DMS53 treated with DMSO at 0.1 percent for 48 hours (cell line): ENCODE measurements at regions not wholly inside any gene's neighbourhood (a gene's known extent, or its start where the extent isn't known, plus 50 kb on each side); places are given as distances from the start of the nearest gene placed in this dataset.
A peak's percentile ranks its signal among the peaks of the same experiment; 100 is the strongest.

Experiments used
- DNase-seq: peaks from one replicate; lab custom pipeline; 2025; ENCODE audit not compliant: unreplicated experiment; lab: John Stamatoyannopoulos, UW

DNA sequence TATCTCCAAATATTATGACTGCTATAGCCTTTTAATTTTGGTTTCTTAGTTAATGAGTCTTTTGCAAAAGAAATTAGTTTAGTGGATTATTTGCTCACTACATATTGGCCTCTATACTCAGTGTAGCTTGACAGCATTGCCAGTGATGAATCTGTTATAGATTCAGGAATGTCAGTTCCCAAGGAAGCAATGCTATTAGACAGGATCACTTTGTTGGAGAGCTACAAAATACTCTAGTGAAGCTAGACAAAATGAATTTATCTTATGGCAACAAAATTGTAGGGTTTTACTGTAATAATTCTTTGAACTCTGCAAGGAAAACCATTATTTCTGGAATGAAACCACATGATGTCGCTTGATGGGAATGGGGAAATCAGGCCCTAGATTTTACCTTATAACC lies 543.3 kb downstream of the SQOR start:
- DNase-seq: no peak

DNA sequence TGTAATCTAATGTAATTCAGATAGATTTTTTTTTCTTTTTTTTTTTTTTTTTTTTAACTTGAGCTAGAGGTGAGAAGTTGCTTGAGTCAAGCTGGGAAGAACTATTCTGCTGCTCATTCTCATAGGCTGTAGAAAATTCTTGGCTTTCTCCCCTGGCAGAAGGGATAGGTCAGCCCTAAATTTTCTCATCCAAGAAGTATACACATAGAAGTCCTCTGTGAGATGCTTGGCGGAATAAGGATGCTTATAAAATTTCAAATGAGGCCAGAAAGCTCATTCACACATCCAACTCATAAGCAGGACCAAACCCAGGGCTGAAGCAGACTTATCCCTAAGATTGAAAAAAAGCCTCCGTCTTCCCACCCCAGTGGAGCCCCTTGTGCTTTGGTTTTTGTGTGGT lies 572.5 kb downstream of the SQOR start:
- DNase-seq: no peak

DNA sequence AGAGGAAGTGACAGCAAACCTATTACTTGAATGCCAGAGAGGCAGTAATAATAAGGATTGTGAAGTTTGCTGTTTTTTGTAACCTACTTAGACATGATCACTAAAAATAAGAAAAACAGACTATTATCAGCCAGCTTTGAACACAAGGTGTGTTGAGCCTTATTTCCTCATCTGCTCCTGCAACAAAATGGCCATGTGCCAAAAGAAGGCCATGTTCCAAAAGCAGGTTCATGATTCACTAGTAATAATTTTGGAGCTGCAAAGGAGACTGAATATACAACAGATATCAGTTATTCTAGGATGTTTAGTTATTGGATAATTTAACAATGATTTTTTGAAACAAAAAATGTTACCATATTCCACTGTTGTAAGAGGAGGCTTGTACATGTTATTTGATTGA lies 578.7 kb downstream of the SQOR start:
- DNase-seq: no peak

DNA sequence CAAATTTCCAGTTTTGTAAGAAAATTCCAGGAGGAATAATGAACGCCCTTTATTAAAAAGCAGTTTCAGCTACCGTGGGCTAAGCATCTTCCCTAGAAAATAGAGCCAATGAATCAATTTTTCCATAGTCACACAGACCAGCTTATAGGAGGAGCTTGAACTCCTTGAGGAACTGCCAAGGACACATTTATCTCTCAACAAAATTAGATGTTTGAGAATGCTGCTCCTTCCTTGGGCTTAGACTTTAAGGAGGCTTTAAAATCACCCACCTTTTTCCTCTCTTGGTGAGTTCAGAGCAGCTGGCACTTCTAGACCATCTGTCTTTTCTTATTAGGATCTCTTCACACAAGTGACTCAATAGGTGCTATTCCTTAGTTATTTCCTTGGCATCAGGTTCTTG lies 588.0 kb downstream of the SQOR start:
- no peak for DNase-seq

DNA sequence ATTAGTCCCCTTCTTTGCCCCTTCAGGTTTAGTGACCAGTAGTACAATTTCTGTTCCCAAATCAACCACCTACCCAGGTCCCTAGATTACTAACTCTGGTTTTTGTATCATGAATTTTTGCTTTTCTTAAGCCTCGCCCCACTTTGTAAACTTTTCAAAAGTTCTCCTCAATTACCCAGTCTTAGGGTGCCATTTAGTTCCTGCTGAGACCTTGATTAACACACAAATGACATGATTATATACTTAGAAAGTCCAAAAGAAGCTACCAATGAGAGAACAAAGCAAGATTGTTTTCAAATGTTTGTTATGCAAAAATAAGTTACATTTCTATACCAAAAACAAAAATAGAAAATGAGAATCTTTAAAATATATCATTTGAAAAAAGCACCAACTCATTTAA lies 594.4 kb downstream of the SQOR start:
- DNase-seq: no peak

DNA sequence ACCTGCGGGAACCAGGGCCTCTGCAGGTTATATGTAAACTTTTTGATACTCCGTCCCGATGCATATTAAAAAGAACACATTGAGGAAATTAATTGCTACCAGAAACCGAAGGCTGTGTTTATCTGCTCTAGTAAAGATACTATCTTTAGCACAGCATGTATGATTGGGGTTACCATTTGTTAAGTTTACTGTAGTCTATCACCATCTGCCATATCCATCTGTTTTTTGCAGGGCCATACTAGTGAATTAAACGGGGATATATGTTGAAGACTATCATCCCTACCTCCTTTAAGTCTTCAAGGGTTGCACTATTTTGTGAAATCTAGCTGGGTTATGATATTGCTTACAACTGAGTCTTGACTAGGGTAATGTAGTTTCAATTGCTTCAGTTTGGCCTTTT lies 597.0 kb downstream of the SQOR start:
- DNase-seq: no peak

DNA sequence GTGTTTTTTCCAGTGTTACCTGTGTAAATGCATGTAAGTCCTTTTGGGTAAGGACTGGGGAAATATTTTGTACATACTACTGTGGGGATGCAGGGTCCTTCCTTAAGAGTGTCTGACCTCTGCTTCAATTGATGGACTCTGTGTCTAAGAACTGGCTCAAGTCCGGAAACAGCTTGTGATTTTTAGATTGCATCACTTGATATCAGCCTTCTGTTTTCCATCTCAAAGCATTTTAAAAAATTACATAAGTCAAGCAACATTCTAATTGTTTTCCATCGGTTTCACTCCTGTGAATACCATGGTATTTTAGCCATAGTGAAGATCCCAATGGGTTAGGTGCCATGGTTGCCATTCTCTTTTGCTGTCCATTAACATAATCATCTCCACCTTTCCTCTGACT lies 597.6 kb downstream of the SQOR start:
- DNase-seq: no peak

DNA sequence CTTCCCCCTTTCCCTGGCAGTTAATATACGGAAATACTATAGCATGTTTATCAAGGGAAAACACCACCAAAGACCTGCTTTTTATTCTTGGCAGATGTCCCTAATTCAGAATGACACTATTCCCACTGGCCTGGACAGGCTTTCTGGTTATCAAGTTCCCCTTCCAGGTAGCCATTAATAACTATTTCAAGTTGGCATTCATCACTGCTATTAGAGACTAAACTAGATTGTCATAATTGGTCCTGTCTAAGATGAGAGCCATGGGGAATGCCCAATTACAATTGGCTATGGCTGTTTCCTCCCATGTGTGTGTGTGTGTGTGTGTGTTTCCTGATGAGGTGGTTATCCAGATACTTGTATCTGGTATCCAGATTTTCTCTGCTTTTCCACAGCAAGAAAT lies 608.1 kb downstream of the SQOR start:
- no peak for DNase-seq

DNA sequence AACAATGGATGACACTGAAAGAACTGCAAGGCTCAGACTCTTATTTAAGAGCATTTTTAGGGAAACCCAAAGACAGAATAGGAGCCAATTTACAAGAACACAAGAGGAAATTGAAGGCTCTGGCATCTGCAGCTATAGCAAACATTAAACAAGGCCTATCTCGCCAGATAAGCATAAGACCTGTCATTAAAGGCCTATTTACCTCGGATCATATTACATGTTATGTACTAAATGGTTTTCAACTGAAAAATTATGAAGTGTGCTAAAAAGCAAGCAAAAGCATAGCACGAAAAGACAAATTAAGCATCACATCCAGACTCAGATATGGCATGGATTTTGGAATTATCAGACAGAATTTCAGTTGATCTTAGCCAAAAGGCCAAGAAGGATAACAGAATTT lies 617.1 kb downstream of the SQOR start:
- peak; percentile 27 for DNase-seq

DNA sequence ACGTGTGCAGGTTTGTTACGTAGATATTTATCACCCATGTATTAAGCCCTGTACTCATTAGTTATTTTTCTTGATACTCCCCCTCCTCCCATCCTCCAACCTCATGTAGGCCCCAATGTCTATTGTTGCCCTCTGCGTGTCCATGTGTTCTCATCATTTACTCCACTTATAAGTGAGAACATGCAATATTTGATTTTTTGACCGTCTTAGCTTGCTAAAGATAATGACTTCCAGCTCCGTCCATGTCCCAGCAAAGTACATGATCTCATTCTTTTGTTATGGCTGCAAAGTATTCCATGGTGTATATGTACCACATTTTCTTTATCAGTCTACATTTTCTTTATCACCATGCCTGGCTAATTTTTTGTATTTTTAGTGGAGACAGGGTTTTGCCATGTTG lies 623.2 kb downstream of the SQOR start:
- DNase-seq: no peak

DNA sequence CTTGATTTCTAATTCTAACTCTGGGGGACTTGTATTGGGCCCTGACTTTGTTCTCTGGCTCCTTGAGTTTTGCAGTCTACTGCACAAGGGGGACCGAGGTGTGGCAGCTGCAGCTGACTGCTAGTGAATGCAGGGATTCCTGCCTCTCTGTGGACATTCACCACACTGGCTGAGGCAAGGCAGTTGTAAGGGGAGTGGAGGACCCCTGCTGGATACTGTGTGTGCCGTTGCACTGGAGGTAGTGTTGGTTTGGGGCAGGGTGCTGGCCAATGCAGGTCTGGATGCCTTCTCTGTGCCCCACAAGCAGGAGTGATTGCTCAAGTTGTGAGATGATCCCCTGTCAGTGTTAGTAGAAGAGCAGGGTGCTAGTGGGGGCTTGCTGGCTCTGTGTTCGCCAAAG lies 626.1 kb downstream of the SQOR start:
- no peak for DNase-seq

DNA sequence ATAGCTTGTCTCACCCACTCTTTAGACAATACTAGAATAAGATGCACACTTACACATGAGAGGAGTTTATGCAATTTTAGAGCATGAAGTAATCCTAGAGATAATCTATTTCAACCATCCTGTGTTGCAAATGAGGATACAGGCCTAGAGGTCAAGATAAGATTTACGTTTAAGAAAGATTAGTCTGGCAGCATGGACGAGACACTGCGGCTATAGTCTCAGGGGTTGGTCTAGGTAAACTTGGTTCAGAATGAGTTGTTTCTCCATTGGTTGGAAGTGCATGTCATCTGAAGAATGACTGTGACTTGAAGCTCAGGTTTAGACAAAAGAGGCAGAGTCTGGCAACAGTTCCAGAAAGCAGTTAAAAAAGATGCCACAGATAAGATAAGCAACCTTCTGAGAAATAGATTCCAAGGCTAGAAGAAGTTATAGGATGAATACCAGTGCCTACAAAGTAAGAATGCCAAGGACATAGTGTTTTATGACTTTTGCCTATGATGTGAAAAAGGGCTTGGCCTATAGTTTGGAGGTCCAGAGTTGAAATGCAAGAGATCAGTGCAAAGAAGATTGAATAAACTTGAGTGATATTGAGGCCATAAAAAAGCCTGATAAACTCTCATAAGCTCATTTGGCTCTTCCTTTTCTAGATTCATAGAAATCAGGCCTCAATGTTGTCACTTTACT lies 631.0 kb downstream of the SQOR start:
- DNase-seq: no peak

DNA sequence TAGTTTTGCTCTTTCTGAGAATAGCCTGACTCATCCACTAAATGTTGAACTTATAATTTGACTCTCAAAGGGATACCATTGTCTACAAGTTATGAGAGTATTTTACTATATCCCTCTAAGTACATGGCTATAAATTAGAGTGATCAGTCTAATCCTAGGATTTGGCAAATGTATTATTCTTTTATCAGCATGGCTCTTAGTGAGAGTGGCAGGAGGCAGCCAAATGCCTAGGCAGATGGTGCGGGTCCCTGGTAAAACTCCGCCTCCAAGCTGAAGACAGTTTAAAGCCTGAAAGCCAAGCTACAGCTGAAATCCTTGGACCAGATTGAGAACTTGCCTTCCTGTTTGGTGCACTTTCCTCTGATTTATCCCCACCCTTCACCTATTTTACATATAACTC lies 631.8 kb downstream of the SQOR start:
- DNase-seq: no peak

DNA sequence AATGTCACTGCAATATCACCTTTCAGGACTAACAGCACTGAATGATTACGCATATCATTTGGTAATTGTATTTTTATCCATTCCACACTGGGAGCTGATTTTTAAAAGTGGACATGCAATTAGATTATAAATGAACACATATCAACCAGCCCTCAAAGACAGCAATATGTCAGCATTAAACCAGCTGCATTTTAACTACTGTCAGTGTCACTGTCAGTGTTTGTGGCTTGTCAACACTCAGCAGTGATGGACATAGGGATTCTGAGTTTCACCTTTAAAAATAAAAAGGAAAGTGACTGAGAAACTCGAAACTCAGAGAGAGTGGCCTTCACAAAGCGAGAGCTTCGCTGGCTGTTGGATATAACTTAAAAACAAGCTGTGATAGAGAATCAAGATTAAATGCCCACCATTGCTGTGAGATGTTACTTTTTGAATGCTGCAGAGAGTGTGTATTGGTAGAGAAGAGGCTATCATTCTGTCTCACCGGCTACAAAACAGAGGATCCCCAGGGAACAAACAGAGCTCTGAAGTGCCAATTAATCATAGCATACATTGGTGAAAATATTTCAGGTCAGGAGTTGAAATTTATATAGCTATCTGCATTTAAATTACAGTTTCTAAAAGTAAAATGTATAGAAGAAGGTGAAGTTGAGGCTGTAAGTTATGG lies 635.8 kb downstream of the SQOR start:
- no peak for DNase-seq

DNA sequence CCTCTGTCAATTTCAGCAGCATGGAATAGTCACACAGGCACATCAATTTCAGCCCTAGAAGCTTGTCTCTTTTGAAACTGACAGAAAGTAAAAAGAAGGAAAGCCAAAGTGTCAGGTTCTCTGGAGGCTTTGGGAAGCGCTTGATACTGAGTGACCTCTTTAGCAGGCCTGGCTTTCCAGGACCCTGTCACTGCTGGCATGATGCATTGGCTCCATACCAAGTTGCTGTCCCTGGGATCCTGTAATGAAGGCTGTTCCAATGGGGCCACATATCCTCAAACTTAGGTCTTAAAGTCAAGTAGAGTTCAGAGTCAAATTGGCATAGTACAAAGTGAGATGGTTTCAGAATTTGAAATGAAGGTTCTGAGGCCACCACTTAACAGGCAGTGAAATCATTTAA lies 640.9 kb downstream of the SQOR start:
- no peak for DNase-seq

DNA sequence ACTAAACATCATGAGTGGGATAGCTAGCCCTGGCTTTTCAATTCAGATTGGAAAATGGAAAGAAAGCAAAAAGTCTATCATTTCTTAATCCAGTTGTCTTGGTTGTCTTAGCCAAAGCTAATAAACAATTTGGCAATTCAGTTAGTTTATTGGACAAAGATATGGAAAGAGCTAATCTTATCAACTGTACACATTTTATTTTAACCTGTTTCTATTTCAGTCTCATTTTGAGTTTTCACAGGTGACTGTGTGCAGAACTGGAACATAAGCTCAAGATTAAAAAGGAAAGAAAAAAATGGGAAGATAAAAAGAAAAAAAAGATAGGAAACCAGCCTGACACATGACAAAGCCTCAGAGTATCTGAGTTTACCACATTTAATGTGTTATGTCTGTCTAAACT lies 642.6 kb downstream of the SQOR start:
- DNase-seq: no peak

DNA sequence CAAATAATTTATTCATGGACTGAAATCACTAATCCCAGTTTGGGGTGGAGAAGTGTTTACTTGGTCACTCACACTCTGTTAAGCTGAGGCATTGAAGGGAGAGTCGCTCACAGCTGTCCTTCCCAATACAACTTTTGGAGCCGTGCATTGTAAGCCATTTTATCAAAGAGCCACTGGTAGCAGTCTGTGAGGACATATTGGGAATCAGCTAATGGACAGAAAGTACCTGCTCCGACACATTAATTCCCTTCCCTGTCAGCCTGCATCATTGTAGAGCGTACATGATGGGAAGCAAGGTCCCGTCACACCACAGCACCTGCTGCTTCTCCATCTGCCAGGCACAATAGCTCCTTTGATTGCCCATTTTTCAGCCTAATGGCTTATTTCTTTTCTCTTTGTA lies 643.2 kb downstream of the SQOR start:
- DNase-seq: no peak

DNA sequence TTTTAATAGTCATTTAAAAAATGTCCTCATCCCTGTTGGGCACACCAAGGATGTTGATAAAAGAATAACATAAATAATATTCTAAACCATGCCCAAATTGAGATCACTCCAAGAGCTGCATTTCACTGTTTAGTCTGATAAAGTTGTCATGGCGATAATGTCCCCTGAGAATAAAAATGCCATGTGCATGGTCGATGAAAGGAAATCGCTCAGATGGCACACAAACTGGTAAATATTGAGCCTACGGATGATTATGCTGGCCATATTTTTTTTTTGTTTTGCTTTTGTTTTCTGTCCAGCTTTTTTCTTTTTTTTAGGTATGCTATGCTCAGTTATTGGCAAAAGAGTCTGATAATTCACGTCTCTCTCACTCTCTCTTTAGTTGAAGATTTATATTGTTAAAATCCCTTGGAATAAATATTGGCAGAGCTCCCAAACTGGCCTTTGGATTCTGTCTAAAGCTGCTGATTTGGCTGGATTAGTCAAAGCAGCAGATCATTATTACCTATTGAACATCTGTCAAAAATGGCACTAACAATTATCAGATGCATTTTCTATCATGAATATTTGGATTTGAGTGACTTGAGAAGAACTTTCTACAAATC lies 643.8 kb downstream of the SQOR start:
- DNase-seq: no peak

DNA sequence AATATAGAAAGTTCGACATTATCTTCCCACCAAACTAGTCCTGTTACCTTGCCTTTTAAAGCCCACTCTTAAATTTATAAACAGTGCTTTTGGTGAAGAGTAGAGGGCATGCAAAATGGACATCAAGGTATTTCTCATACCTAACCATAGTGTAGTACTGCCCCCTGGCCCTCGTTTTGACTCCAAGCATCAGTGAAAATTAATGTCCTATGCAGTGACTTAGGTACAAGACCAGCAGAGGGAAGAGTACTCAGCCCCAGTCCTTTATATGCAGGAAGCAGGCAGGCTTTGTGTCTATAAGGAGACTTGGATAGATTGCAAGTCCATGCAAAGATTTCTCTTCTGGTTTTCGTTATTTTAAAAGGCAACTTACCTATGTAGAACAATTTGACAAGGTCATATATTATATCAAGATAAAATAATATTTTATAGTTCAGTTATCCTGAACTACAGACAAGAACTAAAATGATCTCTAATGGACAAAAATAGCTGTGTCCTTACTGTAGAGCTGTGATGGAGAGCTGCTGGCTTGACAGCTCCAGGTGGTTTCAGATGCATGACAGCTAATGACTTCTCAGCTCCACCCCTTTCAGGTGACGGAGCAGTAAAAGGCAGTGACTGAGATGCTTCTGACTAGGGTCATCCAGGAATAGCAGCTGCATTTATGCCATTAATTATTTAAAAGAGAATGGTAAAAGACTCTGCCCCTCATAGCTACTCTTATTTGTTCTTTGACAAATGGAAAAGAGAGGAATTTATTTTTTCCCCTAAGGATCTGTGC lies 646.1 kb downstream of the SQOR start:
- DNase-seq: peak; percentile 22

DNA sequence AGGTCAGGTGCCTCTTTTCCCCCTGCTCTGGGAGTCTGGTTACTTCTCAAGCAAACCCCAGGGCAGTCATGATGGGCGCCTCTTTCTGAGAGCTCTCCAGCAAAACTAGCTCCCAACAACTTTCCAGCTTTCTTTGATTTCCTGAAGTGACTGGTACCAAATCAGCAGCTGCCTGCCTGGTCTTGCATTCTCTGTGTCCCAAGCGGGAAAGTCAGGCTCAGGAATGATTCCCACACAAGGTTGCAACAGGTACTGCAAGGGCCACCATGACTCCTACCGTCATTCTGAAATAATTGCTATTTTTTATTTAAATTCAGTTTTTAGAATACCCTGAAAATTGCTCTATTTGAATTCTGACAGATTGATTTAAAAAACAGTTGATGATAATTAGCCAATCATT lies 658.7 kb downstream of the SQOR start:
- no peak for DNase-seq

DNA sequence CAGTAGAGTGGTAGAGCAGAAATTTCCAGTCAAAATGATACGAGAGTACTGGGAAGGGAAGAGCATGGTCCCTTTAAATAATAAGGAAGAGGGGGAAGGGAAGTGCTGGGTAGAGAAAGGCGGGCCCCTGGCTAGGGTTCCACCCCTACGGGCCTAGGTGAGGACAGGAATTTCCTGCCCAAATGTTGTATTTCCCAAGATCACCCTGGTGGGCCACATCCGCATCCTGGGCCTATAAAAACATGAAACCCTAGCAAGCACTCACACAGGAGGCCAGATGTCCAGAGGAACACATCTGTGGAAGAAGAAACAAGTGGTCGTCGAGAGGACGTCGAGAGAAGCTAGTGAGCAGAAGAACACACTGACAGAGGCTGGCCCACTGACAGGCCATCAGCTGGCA lies 661.2 kb downstream of the SQOR start:
- no peak for DNase-seq

DNA sequence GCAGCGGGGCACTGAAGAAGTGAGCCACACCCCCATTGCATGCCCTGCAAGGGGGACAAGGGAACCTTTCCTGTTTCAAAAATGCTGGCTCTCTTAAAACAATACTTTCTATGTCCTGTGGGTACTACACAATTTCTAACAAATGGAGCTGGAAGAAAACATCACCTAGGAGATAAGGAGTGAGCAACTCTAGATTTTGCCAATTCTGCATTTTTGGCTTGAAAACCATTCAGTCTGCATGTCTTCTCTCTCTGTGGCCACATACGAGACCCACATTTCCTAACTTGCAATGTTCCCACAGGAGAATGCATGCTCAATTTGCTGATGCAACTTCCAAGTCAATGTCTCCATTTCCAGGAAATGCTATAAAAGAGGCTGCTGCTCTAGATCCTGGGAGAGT lies 662.0 kb downstream of the SQOR start:
- no peak for DNase-seq
